IMR-90 (cell line): ENCODE measurements at regions not wholly inside any gene's neighbourhood (a gene's known extent, or its start where the extent isn't known, plus 50 kb on each side); places are given as distances from the start of the nearest gene placed in this dataset.

ENCODE experiments used
- CHD1 ChIP-seq: IDR thresholded peaks from 2 replicates; pipeline ENCODE4 v1.6.1; 2012; ENCODE audit warnings: low read depth, low read length, improper control_type of control experiment
- POLR2A ChIP-seq: IDR thresholded peaks from 2 replicates; pipeline ENCODE4 v1.6.1; 2012; ENCODE audit warnings: mild to moderate bottlenecking, low read depth, low read length
- RFX5 ChIP-seq: IDR thresholded peaks from 2 replicates; pipeline ENCODE4 v1.8.0; 2012; ENCODE audit warnings: low read depth, mild to moderate bottlenecking, low read length, moderate library complexity
- TF ChIP-seq, protein P1 (sequence below): conservative IDR thresholded peaks from 2 replicates; pipeline ENCODE4 v1.5.1; 2012; ENCODE audit warnings: mild to moderate bottlenecking, low read depth, low read length, improper control_type of control experiment
- TF ChIP-seq, protein P2 (sequence below): fragments of 150-350 bp; IDR thresholded peaks from 2 replicates; pipeline ENCODE4 v1.6.1; 2016; ENCODE audit warnings: low read depth, mild to moderate bottlenecking, low read length, moderate library complexity, borderline replicate concordance

DNA sequence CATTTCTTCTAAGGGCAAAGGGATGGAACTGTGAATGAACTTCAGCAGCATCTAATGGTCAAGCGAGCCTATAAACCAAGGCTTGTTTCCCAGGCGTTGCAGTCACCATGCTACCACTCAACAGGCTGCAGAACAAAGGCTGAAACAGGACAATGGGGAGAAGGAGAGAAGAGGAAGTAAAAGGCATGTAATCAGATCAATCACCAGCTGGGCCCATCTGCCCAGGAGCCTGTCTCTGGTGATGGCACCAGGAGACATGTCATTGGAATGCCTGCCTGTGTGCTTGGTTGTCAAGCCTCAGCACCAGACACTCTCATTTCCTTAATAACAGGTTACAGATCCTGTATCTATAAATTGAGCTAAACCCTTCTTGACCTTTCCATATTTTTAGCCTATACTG, 81.7 kb upstream of the UMPS start:
- TF ChIP-seq, protein P1, sequence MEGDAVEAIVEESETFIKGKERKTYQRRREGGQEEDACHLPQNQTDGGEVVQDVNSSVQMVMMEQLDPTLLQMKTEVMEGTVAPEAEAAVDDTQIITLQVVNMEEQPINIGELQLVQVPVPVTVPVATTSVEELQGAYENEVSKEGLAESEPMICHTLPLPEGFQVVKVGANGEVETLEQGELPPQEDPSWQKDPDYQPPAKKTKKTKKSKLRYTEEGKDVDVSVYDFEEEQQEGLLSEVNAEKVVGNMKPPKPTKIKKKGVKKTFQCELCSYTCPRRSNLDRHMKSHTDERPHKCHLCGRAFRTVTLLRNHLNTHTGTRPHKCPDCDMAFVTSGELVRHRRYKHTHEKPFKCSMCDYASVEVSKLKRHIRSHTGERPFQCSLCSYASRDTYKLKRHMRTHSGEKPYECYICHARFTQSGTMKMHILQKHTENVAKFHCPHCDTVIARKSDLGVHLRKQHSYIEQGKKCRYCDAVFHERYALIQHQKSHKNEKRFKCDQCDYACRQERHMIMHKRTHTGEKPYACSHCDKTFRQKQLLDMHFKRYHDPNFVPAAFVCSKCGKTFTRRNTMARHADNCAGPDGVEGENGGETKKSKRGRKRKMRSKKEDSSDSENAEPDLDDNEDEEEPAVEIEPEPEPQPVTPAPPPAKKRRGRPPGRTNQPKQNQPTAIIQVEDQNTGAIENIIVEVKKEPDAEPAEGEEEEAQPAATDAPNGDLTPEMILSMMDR = no peak
- TF ChIP-seq, protein P2, sequence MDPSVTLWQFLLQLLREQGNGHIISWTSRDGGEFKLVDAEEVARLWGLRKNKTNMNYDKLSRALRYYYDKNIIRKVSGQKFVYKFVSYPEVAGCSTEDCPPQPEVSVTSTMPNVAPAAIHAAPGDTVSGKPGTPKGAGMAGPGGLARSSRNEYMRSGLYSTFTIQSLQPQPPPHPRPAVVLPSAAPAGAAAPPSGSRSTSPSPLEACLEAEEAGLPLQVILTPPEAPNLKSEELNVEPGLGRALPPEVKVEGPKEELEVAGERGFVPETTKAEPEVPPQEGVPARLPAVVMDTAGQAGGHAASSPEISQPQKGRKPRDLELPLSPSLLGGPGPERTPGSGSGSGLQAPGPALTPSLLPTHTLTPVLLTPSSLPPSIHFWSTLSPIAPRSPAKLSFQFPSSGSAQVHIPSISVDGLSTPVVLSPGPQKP = no peak
- no peak for TF ChIP-seq CHD1
- TF ChIP-seq POLR2A = no peak
- no peak for TF ChIP-seq RFX5
